Hematopoietic multipotent progenitor cell treated with erythropoietin and hydrocortisone succinate and interleukin-3 and kit ligand, for 8 days (in vitro differentiated cells): ENCODE measurements at regions not wholly inside any gene's neighbourhood (a gene's known extent, or its start where the extent isn't known, plus 50 kb on each side); places are given as distances from the start of the nearest gene placed in this dataset.

Experiments
- DNase-seq: peaks from one replicate; pipeline ENCODE4 v3.0.0-alpha.2; 2015

- DNase-seq: no peak
Observed at GRCh38 chrX:8323356-8323755, 141.3 kb upstream of the VCX3B start.

GRCh38 chrX:8341814-8342590, 122.6 kb upstream of the VCX3B start:
- DNase-seq: no peak

- DNase-seq: no peak
Observed at GRCh38 chrX:8345473-8345872, 119.2 kb upstream of the VCX3B start.

GRCh38 chrX:8346060-8346459, 118.6 kb upstream of the VCX3B start:
- DNase-seq: no peak

GRCh38 chrX:8346892-8347291, 117.7 kb upstream of the VCX3B start:
- DNase-seq: no peak

- DNase-seq: no peak
Observed at GRCh38 chrX:8349816-8350544, 114.7 kb upstream of the VCX3B start.

GRCh38 chrX:8358302-8358701, 106.3 kb upstream of the VCX3B start:
- DNase-seq: no peak

GRCh38 chrX:8364369-8365141, 100.1 kb upstream of the VCX3B start:
- DNase-seq: peak; percentile 1

GRCh38 chrX:8366481-8366880, 98.1 kb upstream of the VCX3B start:
- no peak for DNase-seq

- DNase-seq: no peak
Observed at GRCh38 chrX:8374041-8374825, 90.4 kb upstream of the VCX3B start.

- no peak for DNase-seq
Observed at GRCh38 chrX:8377041-8377440, 87.6 kb upstream of the VCX3B start.

GRCh38 chrX:8390771-8391170, 73.9 kb upstream of the VCX3B start:
- DNase-seq: no peak

- DNase-seq: no peak
Observed at GRCh38 chrX:8403988-8404387, 60.6 kb upstream of the VCX3B start.

GRCh38 chrX:8404471-8404870, 60.2 kb upstream of the VCX3B start:
- no peak for DNase-seq

GRCh38 chrX:8404926-8405325, 59.7 kb upstream of the VCX3B start:
- no peak for DNase-seq

- no peak for DNase-seq
Observed at GRCh38 chrX:8405631-8406030, 59.0 kb upstream of the VCX3B start.

- DNase-seq: no peak
Observed at GRCh38 chrX:8413279-8413678, 51.4 kb upstream of the VCX3B start.
